Stimulated activated CD4-positive, alpha-beta T cell treated with anti-CD3 and anti-CD28 coated beads, TNF-alpha, amount 100 ng/mL, for 1 hour (primary cell): ENCODE measurements at regions not wholly inside any gene's neighbourhood (a gene's known extent, or its start where the extent isn't known, plus 50 kb on each side); places are given as distances from the start of the nearest gene placed in this dataset.

Experiments used
- DNase-seq, 3 donors: peaks; one replicate each; pipeline ENCODE4 v3.0.0-alpha.2; 2020; ENCODE audit warnings: low read depth in 3 of 3, low spot score in 1 of 3

DNA sequence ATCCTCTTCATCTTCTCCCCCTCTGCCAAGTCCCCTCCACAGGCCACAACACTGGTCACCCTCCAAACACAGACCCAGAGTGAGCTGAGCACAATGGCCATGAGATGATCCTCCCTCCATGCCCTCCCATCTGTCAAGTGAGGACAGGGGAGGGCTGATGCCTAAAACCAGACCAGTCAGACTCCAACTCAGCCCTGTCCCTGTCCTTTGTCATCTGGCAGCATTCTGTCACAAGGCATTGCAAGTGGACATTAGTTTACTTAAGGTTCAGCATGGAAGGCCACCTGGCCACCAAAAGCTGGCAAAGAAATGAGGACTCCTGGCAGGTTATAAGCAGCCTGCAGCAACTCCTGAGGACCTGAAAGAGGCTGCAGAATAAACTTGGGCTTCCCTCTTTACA is 136.2 kb upstream of the SLC30A5 start:
- DNase-seq = no peak

DNA sequence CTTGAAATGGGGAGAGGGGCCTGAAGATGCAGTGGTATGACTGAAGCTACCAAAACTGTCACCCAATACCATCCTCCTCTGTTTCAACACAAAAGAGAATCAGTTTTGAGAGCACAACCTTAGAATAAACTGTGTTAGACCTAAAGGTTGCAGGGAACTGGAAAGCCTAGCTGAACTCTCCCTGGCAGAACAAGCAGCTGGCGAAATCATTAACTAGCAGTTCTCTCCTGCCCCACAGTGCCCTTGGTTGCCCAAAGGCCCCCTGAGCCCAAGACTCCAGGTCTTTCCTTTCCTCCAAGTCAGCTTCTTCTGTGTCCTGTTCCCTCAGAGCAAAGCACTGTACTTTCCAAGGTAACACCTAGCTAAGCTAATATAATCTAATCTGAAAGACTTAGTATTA is 135.4 kb upstream of the SLC30A5 start:
- DNase-seq = no peak

DNA sequence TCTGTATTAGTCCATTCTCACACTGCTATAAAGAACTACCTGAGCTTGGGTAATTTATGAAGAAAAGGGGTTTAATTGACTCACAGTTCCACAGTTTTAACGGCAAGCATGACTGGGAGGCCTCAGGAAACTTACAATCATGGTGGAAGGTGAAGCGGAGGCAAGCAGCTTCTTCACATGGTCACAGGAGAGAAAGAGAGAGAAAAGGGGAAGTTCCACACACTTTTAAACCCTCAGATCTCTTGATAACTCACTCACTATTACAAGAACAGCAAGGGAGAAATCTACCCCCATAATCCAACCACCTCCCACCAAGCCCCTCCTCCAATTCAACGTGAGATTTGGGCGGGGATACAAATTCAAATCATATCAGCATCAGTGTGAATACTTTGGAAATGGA is 133.4 kb upstream of the SLC30A5 start:
- no peak for DNase-seq

DNA sequence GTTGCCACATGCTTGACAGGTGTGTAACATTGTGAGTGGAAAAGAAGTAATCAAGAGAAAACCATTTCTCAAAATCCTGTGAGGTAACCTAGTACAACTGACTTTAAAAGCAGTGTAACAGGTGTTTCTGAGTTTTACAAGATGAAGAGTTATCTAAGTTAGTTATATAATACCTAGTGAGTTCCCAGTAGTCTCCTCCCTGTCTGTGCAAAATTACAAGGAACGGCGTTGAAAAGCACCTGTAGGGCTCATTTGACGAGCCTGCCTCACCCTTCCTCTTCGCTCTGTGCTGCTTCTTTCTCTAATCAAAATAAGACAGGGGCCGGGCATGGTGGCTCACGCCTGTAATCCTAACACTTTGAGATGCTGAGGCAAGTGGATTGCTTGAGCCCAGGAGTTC is 132.9 kb upstream of the SLC30A5 start:
- no peak for DNase-seq

DNA sequence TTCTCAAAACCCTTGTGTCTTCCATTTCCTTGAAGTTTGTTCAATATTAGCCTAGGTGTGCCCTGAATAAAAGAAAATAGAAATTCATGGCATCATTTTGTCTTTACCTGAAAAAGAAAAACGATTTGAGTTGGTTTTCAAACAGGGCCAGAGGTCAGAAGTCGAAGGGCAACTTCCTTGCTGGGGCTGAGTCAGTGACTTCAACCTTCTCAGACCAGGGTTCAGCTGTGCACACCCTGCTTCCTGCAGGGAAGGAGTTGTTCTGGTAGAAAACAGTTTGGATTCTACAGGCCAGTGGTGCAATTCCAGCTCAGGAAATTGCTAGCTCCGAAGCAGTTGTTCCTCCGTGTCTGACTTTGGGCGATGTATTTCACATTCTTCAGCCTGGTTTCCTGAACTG is 132.1 kb upstream of the SLC30A5 start:
- DNase-seq = no peak

DNA sequence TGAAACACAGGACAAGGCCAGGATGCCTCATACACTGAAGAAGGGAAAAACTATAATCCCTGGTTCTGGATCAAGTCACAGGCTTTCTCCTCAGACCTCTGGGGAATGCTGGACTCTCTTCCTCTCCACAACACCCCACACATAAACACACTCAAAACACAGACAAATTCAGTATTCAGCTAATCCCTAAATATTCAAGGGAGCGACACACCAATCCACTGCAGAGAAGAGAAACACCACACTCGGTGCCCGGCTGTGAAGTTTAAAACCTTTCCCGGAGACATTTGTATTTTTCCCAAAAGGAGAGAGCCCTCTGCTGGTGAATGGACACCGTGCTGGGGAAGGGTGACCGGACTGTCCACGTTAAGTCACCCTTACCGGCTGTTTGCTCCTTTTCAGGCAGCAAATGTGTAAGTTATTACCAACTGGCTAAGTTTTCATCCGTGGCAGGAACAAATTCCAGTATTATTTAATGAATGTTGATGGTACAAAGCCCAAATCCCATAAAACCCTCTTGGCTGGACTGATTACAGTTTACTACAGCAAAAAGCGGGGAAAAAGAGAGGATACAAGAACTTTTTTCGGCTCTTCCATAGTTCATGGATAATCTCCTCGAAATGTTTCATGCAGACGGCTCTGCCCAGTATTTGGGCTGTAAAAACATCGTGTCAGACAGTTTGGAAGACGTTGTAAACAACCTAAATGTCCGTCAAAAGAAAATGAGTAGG is 130.9 kb upstream of the SLC30A5 start:
- DNase-seq = no peak

DNA sequence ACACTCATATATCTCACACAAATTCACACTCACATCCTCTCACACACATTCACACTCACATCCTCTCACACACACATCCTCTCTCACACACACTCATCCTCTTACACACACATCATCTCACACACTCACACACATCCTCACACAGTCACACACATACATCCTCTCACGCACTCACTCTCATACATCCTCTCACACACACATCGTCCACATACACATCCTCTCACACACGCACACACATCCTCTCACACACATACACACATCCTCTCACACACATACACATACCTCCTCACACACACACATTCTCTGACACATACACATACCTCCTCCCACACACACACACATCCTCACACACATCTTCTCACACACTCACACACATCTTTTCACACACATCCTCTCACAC is 129.1 kb upstream of the SLC30A5 start:
- no peak for DNase-seq

DNA sequence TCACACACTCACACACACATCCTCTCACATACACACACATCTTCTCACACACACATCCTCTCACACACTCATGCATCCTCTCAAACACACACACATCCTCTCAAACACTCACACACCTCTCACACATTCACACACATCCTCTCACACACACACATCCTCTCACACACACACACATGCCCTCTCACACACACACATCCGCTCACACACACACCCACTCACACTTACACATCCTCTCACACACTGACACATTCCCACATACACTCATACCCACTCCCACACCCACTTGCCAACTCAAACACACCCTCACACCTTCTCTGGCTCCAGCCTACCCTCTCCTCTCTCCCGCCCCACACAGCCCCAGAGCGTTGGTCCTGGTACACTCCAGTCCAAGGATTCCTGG is 127.9 kb upstream of the SLC30A5 start:
- no peak for DNase-seq

DNA sequence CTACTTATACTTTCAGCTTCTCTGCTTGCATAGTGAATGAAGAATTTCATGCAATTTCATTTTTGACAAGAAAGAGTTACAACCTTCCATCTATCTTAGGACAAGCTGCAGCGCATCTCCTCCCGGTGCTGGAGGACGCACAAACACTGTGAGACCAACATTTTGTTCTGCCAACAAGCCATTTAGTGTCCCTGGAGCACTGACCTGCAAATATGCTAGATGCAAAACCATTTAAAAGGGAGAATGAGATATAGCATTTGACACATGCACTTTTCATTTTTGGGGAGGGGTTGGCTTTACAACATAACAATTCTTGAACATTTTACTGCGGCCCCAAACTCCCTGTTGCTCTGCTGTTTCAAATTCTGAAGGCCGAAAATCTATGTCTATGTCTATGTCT is 127.2 kb upstream of the SLC30A5 start:
- DNase-seq = no peak

DNA sequence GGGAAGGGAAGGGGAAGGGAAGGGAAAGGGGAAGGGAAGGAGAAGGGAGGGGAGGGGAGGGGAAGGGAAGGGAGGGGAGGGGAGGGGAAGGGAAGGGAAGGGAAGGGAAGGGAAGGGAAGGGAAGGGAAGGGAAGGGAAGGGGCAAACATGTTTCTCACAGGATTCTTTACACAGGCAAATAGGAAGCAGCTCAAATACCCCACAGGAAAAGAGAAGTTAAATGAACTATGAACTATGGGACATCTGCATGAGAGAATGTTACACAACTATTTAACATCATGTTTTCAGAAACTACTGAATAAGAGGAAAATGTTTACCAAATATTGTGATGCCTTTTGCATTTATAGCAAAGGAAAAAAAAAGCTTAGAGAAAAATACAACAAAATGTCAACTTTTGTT is 125.4 kb upstream of the SLC30A5 start:
- DNase-seq = no peak

DNA sequence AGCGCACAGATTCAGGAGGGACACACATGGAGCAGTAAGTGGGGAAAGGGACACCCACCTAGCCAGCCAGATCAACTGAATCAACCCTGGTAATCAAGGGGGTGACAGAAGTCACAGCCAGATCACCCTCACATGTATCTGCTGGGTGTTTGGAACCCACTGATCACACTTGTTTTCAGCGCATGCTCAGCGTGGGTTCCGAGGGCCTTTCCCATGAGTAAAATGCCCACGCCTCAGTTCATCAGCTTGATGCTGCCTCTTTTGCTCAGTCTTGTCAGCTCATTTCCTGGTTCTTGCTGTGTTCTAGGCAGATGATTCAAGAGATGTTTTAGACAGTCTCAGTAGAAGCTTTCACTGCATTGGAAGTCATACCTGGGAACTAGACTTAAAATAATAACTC is 123.2 kb upstream of the SLC30A5 start:
- no peak for DNase-seq

DNA sequence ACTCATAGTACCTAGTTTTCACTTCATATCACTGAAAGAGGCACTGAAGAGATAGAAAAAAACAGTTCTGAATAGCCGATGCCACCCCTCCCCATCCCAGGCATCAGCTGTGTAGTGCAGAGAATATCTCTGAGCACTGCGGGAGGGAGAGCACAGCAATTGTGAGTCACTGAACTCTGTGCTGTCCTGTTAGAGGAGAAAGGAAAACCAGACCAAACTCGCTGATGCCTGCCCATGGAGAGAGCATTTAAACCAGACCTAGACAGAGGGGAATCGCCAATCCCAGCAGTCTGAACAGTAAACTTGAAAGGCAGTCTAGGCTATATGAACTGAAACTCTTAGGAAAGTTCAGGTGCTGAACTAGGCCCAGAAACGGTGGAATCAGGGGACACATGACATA is 120.1 kb upstream of the SLC30A5 start:
- DNase-seq = no peak

DNA sequence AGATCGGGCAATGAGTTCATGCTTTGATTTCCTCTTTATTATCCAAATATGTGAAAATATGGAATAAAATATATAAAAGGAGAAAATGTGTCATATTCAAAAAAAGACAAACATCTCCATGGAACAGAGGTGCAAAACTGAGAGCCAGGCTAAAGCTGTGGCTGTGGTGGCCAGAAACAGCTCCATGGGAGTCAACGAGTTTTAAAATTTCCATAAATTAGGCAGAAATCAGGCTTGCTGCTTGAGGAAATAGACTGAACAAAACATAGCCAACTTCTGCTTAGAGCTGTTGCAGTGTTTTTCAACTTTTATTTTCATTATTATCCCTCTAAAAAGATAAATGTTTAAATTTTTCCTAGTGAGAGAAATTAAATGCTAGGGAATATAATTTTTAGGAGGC is 110.8 kb upstream of the SLC30A5 start:
- DNase-seq = no peak

DNA sequence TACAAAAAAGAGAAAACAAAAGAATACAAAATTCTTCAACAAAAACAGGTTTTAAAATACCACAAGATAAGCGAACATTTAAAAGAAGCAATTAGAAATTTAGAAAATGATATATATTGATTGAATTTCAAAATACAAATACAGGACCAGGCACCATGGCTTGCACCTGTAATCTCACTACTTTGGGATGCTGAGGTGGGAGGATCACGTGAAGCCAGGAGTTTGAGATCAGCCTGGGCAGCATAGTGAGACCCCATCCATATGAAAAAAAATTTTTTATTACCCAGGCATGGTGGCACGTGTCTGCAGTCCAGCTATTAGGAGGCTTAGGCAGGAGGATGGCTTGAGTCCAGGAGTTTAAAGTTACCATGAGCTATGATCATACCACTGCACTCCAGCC is 109.9 kb upstream of the SLC30A5 start:
- DNase-seq = no peak

DNA sequence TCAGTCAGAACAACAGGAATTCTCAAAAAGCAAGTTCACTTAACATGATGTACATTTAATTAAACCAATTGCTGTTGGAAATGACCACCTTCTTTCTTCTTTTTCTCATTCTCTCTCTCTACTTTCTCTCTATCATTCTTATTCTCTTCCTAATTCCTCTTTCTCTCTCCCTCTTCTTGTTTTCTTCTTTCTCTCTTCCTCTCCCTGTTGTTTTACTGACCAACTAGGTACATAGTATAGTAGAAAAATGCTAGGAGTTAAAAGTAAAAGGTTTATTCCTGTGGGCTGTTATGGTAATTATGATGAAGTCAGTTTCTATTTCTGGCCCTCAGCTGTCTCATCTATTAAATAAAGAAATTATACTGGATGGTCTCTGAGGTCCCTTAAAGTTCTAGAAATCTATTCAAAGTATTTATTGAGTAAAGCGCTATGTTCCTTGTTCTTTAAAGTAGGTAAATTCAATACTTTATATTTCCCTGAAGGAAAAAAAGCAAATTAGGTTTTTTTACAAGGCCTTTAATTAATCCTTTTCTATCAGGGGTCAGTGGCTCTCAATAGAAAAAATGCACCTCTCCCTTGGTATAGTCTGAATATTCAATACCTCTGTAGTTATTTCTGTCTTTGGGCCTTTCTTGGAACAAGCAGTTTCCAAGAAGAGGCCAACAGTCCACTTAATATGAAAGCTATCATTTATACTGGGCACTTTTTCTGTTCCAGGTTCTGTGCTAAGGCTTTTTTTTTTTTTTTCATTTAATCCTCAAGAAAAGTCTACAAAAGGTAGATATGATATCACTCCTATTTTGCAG is 102.3 kb upstream of the SLC30A5 start:
- no peak for DNase-seq

DNA sequence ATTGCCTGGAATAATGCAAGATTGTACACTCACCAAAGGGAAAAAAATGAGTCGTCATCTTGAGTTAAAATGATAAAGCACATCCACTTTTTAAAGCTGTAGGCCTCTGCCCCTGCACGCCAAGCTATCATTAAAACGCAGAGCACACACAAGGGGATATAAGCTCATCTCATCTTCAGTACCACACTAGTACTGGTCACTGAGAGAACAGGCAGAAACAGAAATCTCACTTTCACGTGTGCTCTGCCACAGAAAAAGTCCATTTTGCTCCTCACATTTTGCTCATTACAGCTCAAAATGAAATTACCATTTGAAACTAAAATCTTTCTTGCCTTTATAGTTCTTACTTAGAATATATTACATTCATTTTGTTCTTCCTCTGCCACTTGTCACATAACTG is 99.2 kb upstream of the SLC30A5 start:
- DNase-seq = no peak

DNA sequence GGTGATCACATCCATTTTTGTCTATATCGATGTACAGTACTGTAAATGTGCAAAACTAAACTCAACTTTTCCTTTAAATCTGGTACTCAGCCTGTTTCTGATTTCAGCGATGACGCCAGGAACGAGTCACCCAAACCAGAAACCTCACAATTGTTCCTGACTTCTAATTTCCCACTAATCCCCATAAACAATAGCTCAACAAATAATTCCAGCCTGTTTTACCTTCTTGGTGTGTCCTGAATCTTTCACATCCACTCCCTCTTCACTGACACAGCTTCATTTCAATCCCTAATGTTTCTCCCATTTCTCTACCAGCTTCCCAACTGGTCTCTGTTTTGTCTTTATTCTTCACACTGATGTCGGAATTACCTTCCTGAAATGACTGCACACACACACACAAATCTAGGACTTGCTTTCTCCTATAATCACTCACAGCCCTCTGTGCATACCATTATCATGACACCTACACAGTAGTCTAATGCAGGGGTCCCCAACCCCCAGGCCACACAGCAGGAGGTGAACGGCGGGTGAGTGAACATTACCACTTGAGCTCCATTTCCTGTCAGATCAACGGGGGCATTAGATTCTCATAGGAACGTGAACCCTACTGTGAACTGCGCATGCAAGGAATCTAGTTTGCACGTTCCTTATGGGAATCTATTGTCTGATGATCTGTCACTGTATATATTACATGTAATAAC is 97.8 kb upstream of the SLC30A5 start:
- no peak for DNase-seq

DNA sequence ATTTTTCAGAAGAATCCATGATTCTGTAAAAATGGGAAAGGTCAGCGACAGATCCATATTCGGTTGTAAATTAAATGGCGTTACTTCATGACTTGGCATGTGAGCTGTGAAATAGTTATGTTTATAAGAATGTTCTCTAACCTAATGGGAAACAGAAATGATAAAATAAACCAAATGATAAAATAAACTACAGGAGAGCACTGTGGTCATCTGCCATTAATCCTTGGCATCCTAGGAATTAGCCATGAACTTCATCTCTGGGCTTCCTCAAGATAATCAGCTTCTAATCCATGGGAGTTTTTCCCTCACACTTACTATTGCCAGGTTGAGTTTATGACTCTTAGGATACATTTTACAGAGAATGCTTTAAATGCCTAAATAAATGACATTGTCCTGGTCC is 94.6 kb upstream of the SLC30A5 start:
- DNase-seq = no peak

DNA sequence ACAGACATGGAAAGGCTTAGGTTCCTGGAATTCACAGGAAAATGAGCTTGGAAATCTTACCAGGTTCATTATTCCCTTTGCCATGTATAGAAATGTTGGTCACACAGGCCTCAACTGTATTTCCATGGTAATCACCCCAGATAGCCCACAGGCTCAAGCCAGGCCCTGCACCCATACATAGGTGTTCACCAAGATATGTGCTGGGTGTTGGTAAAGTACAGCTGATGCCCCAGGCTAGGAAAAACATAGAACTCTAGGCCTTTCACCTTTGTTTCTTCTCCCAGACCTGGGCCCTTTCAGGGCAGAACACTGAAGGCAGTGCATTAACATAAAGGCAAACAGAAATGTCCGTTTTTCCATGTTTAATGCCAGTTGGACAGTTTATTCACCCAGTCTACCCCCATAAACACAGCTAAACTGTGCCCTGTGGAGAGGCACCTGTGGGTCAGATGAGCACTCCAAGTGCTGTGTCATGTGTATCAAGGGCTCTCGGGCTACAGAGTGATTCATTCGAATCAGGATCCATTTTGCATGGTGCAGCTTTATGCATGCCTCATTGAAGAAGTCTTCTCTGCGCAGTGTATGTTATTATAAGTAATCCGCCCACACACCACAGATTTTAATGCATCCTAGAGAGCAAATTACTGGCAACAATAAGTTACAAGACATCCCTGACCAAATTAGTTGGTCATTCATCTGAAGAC is 93.4 kb upstream of the SLC30A5 start:
- DNase-seq = no peak

DNA sequence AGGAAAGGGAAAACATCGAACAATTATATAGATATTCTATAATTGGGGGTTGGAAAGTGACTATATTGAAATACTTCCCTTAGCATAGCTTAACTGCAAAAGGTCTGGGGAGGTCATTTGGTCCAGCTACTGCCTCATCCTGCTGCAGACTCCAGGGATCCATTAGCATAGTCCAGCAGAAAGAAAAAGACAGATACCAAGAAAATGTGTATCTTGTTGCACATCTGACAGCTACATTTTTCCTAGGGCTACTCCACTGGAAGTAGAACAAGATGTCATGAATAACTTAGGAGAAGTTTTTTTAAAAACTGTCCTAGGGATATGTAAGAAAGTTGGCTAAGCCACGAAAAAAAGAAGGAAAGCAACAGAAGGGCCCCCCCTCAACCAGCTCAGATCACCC is 92.9 kb upstream of the SLC30A5 start:
- DNase-seq = no peak

DNA sequence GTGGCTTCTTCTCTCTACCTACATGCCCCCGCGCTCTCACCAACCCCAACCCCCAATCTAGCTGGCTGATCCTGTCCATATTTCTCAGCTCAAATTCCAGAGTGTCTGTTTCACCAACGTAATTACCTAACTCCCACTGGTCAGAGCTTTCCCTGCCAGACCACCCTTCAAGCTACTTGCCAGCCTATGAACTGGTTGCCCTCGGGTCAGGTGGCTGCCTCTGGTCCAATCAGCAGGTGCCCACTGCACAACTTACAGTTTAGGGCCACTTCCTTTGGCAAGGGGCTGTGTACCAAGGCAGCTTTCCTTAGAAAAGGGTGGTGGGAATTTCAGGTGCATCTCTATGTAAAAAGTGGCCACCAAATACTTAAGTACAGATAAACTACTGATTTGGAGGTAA is 92.2 kb upstream of the SLC30A5 start:
- DNase-seq = no peak

DNA sequence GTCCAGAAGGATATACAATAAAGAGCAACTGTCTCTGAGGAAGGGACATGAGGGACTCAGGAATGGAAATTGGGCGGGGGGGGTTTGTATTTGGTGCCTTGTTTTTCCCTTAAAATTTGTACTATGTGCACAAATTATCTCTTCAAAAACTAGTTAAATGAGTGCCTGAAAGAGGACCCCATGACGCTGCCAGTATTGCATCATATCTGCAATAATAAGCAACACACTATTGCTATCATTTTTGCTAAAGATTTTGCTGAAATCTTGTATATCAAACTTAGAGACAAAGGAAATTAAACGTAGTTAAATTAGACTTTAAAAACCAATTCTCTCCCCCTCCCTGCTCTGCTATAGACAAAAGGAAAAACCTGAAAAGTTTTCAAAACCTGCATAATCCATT is 89.7 kb upstream of the SLC30A5 start:
- DNase-seq = no peak
